HG03460 (cell line): ENCODE measurements at regions not wholly inside any gene's neighbourhood (a gene's known extent, or its start where the extent isn't known, plus 50 kb on each side); places are given as distances from the start of the nearest gene placed in this dataset.
"Not testable (repeated sequence)": the region's sequence is repeated elsewhere in the genome, so short reads cannot be mapped to it uniquely, and the experiment has no call there.

Experiments
- ATAC-seq: cut with Tn5 transposase; IDR thresholded peaks from one replicate; pipeline ENCODE4 v1.9.1; 2021; ENCODE audit not compliant: unreplicated experiment

DNA sequence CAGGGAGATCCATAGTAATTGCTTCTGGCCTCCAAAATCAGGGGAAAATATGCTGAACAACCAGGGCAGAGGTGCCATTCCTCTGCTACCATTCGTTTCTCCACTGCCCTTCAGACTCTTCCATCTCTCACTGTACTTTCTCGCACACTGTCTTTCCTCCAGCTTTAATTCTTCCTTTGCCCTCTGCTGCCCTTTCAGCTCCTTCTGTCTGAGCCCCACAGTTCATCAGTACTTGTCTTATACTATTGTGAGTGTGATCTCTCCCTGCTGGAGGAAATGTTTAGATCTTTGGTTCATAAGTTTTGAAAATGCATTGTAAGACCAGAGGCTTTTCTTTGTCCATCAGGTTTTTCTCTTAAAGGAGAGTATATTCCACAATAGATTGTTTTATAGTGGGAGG lies 184.9 kb upstream of the DTNA start:
- ATAC-seq, result no peak

DNA sequence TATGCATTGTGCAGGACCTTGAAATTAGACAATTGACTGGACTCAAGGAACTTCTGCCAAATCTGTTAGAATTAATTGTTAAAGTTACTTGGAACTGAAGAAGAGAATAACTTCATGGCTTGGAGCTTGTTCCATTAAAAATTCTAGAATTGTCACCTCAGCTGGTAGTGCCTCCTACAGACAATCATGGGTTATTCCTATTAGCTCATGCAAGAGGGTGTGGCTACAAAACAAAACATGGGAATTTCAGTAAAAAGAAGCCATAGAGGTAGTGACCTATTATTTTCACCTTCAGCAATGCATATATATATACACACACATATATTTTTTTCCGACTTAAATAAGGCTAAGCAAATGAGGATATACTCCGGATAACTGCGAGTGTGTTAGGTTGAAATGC lies 181.9 kb upstream of the DTNA start:
- ATAC-seq, result no peak

GRCh38 chr18:34529358-34530335 lies 180.5 kb upstream of the DTNA start:
- no peak for ATAC-seq

DNA sequence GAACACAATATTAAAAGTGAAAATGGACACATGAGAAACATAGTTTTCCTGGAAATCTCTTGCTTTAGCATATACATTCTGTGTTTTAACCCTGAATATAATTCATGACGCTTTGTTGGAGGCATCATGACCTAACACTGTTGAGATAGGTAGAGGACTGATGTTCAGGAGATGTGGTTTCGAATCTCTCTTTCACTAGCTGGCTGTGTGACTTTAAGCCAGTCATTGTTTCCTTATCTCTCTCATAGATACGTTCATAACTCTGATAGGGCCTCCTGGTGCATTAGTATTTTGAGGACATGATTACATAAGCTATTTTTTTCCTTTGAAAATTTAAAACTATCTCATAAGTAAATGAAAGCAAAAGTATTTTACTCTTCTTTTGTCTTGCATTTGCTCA lies 179.0 kb upstream of the DTNA start:
- no peak for ATAC-seq

GRCh38 chr18:34534642-34535041 lies 175.5 kb upstream of the DTNA start:
- not testable (repeated sequence) for ATAC-seq

GRCh38 chr18:34540897-34541296 lies 169.2 kb upstream of the DTNA start:
- no peak for ATAC-seq

DNA sequence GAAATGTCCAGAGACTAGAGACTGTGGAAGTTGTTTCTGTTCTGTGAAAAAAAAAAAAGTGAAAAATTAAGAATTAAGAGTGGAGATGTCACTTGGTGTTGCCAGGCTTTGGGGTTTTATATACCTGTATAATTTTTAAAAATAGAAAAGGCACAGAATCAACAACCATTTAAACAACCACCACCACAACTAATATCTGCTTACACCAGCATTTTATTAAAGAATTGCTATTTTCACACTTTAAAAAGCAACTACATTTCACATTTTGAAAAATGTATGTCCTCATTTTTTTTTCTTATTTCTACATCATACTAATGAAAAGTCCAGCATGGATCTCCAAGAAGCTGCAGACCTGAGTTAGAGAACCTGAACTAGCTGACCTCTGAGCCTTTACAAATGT lies 167.5 kb upstream of the DTNA start:
- no peak for ATAC-seq

DNA sequence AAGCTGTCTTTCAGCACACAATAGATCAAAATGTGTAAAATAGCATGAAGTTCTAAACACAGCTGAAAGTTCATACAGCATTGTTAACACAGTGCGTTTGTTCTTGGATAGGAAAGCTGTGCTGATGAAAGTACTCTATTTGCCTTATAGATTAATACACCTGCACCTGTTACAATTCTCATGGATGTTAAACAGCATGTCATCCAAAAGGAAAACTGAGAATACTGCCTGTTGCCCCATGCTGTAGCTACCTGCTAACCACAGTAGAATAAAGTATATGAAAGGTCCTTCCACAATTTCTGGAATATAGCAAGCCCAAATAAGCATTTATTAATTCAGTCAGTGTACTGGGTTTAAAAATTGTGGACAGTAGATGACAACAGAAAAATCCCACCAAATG lies 166.7 kb upstream of the DTNA start:
- ATAC-seq, result no peak

- ATAC-seq, result no peak
These were observed 166.2 kb upstream of the DTNA start for GRCh38 chr18:34543945-34544344.

DNA sequence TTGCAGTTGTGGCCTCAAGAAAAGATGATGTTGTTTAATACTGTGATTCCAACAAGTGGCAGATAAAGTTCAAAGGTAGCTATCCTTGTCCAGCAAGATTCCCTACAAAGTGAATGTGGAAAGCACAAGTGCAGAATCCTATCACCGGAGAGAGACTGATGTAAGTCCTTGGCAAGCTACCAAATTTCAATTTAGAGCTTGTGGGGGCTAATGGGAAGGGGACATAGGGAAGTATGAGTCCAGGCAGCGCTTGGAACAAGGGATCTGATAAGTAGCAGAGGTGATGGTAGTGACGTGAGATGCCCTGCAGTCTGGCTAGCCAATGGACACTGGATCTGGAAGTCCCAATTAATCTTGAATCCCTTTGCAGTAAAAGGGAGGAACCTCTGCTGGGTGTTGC lies 165.2 kb upstream of the DTNA start:
- ATAC-seq, result no peak

DNA sequence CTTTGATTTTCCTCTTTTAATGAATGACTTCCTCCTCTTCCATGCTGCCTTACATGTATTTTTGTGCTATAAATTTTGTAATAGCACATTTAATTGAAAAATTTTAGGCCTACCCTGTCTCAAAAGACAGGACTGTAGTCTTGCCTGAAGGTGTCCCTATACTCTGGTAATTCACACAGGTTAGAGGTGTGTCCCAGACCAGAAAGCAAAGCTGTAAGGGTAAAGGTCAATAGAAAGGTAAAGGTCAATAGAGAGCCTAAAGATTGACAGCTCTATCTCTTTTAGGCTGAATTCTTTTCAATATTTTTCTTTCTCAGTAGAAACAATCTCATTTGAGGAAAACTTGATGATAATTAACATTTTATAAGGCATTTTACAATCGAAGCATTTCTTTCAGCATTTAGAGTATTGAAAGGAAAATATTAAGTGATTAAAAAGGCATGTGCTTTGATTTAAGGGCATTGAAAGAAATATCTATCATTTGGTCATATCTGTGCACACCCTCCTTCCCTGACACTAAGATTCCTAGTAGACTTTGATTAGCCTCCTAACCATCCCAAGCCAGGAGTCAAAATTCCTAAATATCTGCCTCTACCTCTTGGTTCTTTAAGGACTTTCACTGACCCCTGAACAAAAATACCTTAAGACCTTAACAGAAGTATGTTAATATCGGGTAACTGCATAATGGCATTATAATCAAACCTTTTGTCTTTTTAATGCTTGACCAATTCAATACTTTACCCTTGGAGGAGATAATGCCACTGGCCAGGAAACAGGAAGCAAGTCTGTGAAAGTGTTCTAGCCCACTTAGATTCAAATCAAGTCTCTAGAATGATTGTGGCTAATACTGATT lies 161.8 kb upstream of the DTNA start:
- ATAC-seq, result no peak

DNA sequence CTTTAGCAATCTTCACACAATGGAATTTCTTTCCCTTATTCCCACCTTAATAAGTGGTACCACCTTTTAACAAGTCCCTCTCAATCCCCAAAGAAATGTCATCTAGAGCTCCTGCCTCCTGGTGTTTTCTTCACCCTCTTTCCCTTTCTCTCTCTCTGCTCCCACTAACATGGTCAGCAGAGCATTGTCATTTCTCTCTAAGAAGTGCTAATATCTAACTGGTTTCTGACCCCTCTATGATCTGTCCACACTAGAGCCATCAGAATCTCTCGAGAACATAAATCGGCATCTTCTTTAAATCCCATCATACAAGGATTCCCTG lies 161.2 kb upstream of the DTNA start:
- no peak for ATAC-seq

GRCh38 chr18:34549367-34549766 lies 160.7 kb upstream of the DTNA start:
- ATAC-seq, result no peak

DNA sequence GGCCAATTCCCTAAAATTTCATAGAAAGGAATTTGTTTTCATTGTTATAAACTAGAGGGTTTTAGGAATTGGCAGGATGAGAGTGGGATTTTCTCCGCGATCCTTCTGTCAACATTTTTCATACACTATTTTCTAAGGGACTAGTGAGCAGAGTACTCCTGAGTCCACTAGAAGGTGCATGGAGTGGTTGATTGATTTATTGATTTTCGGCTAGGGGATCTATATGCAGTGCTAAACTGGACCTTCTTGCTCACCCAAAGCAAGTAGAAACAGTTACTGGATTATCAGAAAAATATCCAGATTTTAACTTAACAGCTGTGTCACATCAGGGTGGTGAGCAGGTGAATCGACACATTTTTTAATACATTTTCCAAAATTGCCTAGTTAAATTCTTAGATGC lies 159.9 kb upstream of the DTNA start:
- ATAC-seq, result no peak

- ATAC-seq, result no peak
These were observed 159.2 kb upstream of the DTNA start for GRCh38 chr18:34550902-34551301.

GRCh38 chr18:34551824-34552223 lies 158.3 kb upstream of the DTNA start:
- ATAC-seq, result no peak

GRCh38 chr18:34562252-34562870 lies 147.7 kb upstream of the DTNA start:
- ATAC-seq, result no peak

DNA sequence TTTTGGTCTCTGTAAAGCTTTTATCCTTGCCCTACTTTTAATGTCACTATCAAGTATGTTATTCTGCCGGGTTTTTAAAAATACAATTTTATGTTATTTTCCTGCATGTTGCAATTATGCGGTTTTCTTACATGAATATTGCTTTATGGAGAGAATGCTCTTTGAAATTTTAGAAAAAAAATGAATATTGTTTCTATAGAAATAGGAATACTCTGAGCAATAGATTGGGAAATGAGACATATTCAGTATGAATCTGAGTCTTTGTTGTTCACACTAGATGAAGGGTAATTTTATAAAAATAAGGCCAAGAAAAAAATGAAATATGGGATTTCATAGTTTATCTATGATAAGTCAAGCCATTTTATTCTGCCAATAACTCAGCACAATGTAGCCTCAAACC lies 142.2 kb upstream of the DTNA start:
- ATAC-seq, result no peak

DNA sequence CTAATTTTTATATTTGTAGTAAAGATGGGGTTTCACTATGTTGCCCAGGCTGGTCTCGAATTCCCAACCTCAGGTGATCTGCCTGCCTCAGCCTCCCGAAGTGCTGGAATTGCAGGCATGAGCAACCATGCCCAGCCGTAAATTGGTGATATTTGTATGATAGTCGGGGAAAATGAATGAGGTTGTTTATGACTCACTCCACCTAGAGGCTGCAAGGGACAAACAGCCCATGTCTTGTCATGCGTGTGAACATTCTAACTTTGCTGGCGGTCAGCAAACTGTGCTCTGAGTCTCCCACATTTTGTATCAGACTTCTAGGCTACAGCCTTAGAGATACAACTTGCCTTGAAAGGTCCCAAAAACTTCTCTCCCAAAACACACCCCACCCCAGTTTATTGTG lies 133.5 kb upstream of the DTNA start:
- ATAC-seq, result no peak

- ATAC-seq, result no peak
These were observed 126.2 kb upstream of the DTNA start for GRCh38 chr18:34583895-34584294.

- no peak for ATAC-seq
These were observed 119.6 kb upstream of the DTNA start for GRCh38 chr18:34590503-34590902.
